Activated CD4-positive, alpha-beta memory T cell treated with anti-CD3 and anti-CD28 coated beads for 36 hours (primary cell): ENCODE measurements at regions not wholly inside any gene's neighbourhood (a gene's known extent, or its start where the extent isn't known, plus 50 kb on each side); places are given as distances from the start of the nearest gene placed in this dataset.
"Not testable (repeated sequence)": the region's sequence is repeated elsewhere in the genome, so short reads cannot be mapped to it uniquely, and the experiment has no call there.

ENCODE experiments used
- CTCF ChIA-PET: fragments of 350-600 bp; sonication (Branson Sonifier 250); formaldehyde crosslinking; loops from one replicate; lab custom pipeline; 2021; ENCODE audit warnings: antibody characterized with exemption, inconsistent platforms; lab: Charles Lee
- POLR2A ChIA-PET: fragments of 350-600 bp; sonication (Branson Sonifier 250); formaldehyde crosslinking; loops from one replicate; lab custom pipeline; 2021; ENCODE audit warnings: antibody characterized with exemption; lab: Charles Lee
- DNase-seq: peaks from one replicate; pipeline ENCODE4 v3.0.0-alpha.2; 2020
- H3K27ac Mint-ChIP-seq: one replicate; pipeline ENCODE4 v1.8.0; 2021; ENCODE audit warnings: mixed read lengths
- H3K27me3 Mint-ChIP-seq: one replicate; pipeline ENCODE4 v1.8.0; 2021; ENCODE audit warnings: mixed read lengths
- H3K36me3 Mint-ChIP-seq: one replicate; pipeline ENCODE4 v1.8.0; 2021; ENCODE audit warnings: mixed read lengths
- H3K4me1 Mint-ChIP-seq: one replicate; pipeline ENCODE4 v1.8.0; 2021; ENCODE audit warnings: low read depth, mixed read lengths
- H3K4me3 Mint-ChIP-seq: one replicate; pipeline ENCODE4 v1.8.0; 2021; ENCODE audit warnings: mild to moderate bottlenecking, mixed read lengths
- H3K9me3 Mint-ChIP-seq: one replicate; pipeline ENCODE4 v1.8.0; 2021; ENCODE audit warnings: mixed read lengths
- intact Hi-C: fragments of 100-400 bp; cut with micrococcal nuclease; formaldehyde crosslinking; loops from one replicate; pipeline ENCODE4 v1.15.1; 2023

GRCh38 chr4:114034189-114034588 is 54.7 kb upstream of the ARSJ start:
- intact Hi-C loops: no loop called here
- ChIA-PET POLR2A (no interaction called here), CTCF (interaction anchor here (1.5 kb wide), 1 partner anchor 37 kb away, joined by 8 read pairs; no protein-coding TSS in a partner anchor)
- Mint-ChIP-seq H3K4me3 (no peak overlapping the region), H3K9me3 (no peaks in the 10 kb centered on the region), H3K4me1 (no peaks in the 10 kb centered on the region), H3K36me3 (no peaks in the 10 kb centered on the region), H3K27me3 (peaks cover 6% of the 10 kb centered on the region), H3K27ac (no peak overlapping the region)
- no peak for DNase-seq

- Mint-ChIP-seq H3K4me3 (no peak overlapping the region), H3K9me3 (no peaks in the 10 kb centered on the region), H3K27me3 (peaks cover 6% of the 10 kb centered on the region), H3K4me1 (peaks cover 8% of the 10 kb centered on the region), H3K36me3 (no peaks in the 10 kb centered on the region), H3K27ac (no peak overlapping the region)
- intact Hi-C loops: no loop called here
- CTCF ChIA-PET: no interaction called here
- no peak for DNase-seq
- POLR2A ChIA-PET: interaction anchor here (0.6 kb wide), 1 partner anchor 344 kb away, joined by 4 read pairs; no protein-coding TSS in a partner anchor
Measured at GRCh38 chr4:114036426-114036825, 57.0 kb upstream of the ARSJ start.

- ChIA-PET CTCF (no interaction called here), POLR2A (no interaction called here)
- H3K4me3 Mint-ChIP-seq: no peak overlapping the region
- no peaks in the 10 kb centered on the region for H3K9me3 Mint-ChIP-seq
- peaks cover 8% of the 10 kb centered on the region for H3K4me1 Mint-ChIP-seq
- H3K27ac Mint-ChIP-seq: no peak overlapping the region
- peaks cover 6% of the 10 kb centered on the region for H3K27me3 Mint-ChIP-seq
- H3K36me3 Mint-ChIP-seq: no peaks in the 10 kb centered on the region
- intact Hi-C loops: no loop called here
- no peak for DNase-seq
Measured at GRCh38 chr4:114036864-114037263, 57.4 kb upstream of the ARSJ start.

GRCh38 chr4:114037988-114038387 is 58.5 kb upstream of the ARSJ start:
- H3K4me3 Mint-ChIP-seq: no peak overlapping the region
- H3K9me3 Mint-ChIP-seq: no peaks in the 10 kb centered on the region
- no peaks in the 10 kb centered on the region for H3K36me3 Mint-ChIP-seq
- intact Hi-C loops: no loop called here
- no peak overlapping the region for H3K27ac Mint-ChIP-seq
- no peak for DNase-seq
- peaks cover 7% of the 10 kb centered on the region for H3K27me3 Mint-ChIP-seq
- CTCF ChIA-PET: no interaction called here
- peaks cover 8% of the 10 kb centered on the region for H3K4me1 Mint-ChIP-seq
- POLR2A ChIA-PET: no interaction called here

GRCh38 chr4:114038762-114039387 is 59.4 kb upstream of the ARSJ start:
- Mint-ChIP-seq H3K27ac (no peak overlapping the region), H3K36me3 (no peaks in the 10 kb centered on the region), H3K27me3 (peaks cover 7% of the 10 kb centered on the region), H3K4me3 (no peak overlapping the region), H3K4me1 (peaks cover 8% of the 10 kb centered on the region), H3K9me3 (no peaks in the 10 kb centered on the region)
- no peak for DNase-seq
- ChIA-PET POLR2A (no interaction called here), CTCF (no interaction called here)
- intact Hi-C loops: no loop called here

- H3K4me1 Mint-ChIP-seq: peaks cover 8% of the 10 kb centered on the region
- ChIA-PET CTCF (interaction anchor here (1.0 to 1.6 kb wide), 2 partner anchors 30 to 89 kb away, joined by 3 to 4 read pairs; no protein-coding TSS in a partner anchor), POLR2A (no interaction called here)
- H3K9me3 Mint-ChIP-seq: no peaks in the 10 kb centered on the region
- intact Hi-C loops: no loop called here
- H3K4me3 Mint-ChIP-seq: no peak overlapping the region
- DNase-seq: no peak
- H3K27ac Mint-ChIP-seq: no peak overlapping the region
- peaks cover 2% of the 10 kb centered on the region for H3K27me3 Mint-ChIP-seq
- no peaks in the 10 kb centered on the region for H3K36me3 Mint-ChIP-seq
Measured at GRCh38 chr4:114040319-114041116, 61.1 kb upstream of the ARSJ start.

- no peak for DNase-seq
- POLR2A ChIA-PET: no interaction called here
- no peak overlapping the region for H3K4me3 Mint-ChIP-seq
- intact Hi-C loops: no loop called here
- CTCF ChIA-PET: interaction anchor here (1.0 to 1.6 kb wide), 2 partner anchors 30 to 90 kb away, joined by 3 to 4 read pairs; no protein-coding TSS in a partner anchor
- H3K27me3 Mint-ChIP-seq: peaks cover 2% of the 10 kb centered on the region
- H3K9me3 Mint-ChIP-seq: no peaks in the 10 kb centered on the region
- no peak overlapping the region for H3K27ac Mint-ChIP-seq
- H3K36me3 Mint-ChIP-seq: no peaks in the 10 kb centered on the region
- H3K4me1 Mint-ChIP-seq: peaks cover 8% of the 10 kb centered on the region
Measured at GRCh38 chr4:114041117-114041475, 61.6 kb upstream of the ARSJ start.

- peaks cover 2% of the 10 kb centered on the region for H3K27me3 Mint-ChIP-seq
- peaks cover 8% of the 10 kb centered on the region for H3K4me1 Mint-ChIP-seq
- CTCF ChIA-PET: no interaction called here
- H3K9me3 Mint-ChIP-seq: no peaks in the 10 kb centered on the region
- POLR2A ChIA-PET: no interaction called here
- no peak overlapping the region for H3K27ac Mint-ChIP-seq
- no peak for DNase-seq
- H3K36me3 Mint-ChIP-seq: no peaks in the 10 kb centered on the region
- no peak overlapping the region for H3K4me3 Mint-ChIP-seq
- intact Hi-C loops: no loop called here
Measured at GRCh38 chr4:114043116-114043515, 63.7 kb upstream of the ARSJ start.

GRCh38 chr4:114044351-114044750 is 64.9 kb upstream of the ARSJ start:
- H3K9me3 Mint-ChIP-seq, H3K4me1 Mint-ChIP-seq, H3K4me3 Mint-ChIP-seq, H3K27ac Mint-ChIP-seq, intact Hi-C loops, CTCF ChIA-PET, H3K27me3 Mint-ChIP-seq, H3K36me3 Mint-ChIP-seq, POLR2A ChIA-PET, DNase-seq: not testable (repeated sequence)

GRCh38 chr4:114046331-114046730 is 66.9 kb upstream of the ARSJ start:
- H3K4me3 Mint-ChIP-seq: no peak overlapping the region
- H3K27me3 Mint-ChIP-seq: peaks cover 2% of the 10 kb centered on the region
- H3K36me3 Mint-ChIP-seq: no peaks in the 10 kb centered on the region
- POLR2A ChIA-PET: no interaction called here
- DNase-seq: no peak
- CTCF ChIA-PET: no interaction called here
- no peaks in the 10 kb centered on the region for H3K4me1 Mint-ChIP-seq
- H3K27ac Mint-ChIP-seq: no peak overlapping the region
- H3K9me3 Mint-ChIP-seq: no peaks in the 10 kb centered on the region
- intact Hi-C loops: no loop called here

- POLR2A ChIA-PET, H3K4me3 Mint-ChIP-seq, intact Hi-C loops, H3K27me3 Mint-ChIP-seq, H3K4me1 Mint-ChIP-seq, H3K36me3 Mint-ChIP-seq, H3K27ac Mint-ChIP-seq, DNase-seq, CTCF ChIA-PET, H3K9me3 Mint-ChIP-seq: not testable (repeated sequence)
Measured at GRCh38 chr4:114048154-114048553, 68.7 kb upstream of the ARSJ start.

GRCh38 chr4:114052227-114052626 is 72.8 kb upstream of the ARSJ start:
- peaks cover 15% of the 10 kb centered on the region for H3K9me3 Mint-ChIP-seq
- POLR2A ChIA-PET: no interaction called here
- intact Hi-C loops: no loop called here
- no peak overlapping the region for H3K4me3 Mint-ChIP-seq
- no peak overlapping the region for H3K27ac Mint-ChIP-seq
- CTCF ChIA-PET: no interaction called here
- H3K27me3 Mint-ChIP-seq: no peaks in the 10 kb centered on the region
- DNase-seq: no peak
- H3K36me3 Mint-ChIP-seq: no peaks in the 10 kb centered on the region
- H3K4me1 Mint-ChIP-seq: peaks cover 7% of the 10 kb centered on the region

GRCh38 chr4:114056599-114056998 is 77.2 kb upstream of the ARSJ start:
- no peak overlapping the region for H3K4me3 Mint-ChIP-seq
- H3K27me3 Mint-ChIP-seq: no peaks in the 10 kb centered on the region
- intact Hi-C loops: no loop called here
- no peak for DNase-seq
- H3K27ac Mint-ChIP-seq: no peak overlapping the region
- ChIA-PET POLR2A (no interaction called here), CTCF (no interaction called here)
- peaks cover 7% of the 10 kb centered on the region for H3K4me1 Mint-ChIP-seq
- H3K9me3 Mint-ChIP-seq: peaks cover 15% of the 10 kb centered on the region
- H3K36me3 Mint-ChIP-seq: no peaks in the 10 kb centered on the region
